ENCODE measurements at regions not wholly inside any gene's neighbourhood (a gene's known extent, or its start where the extent isn't known, plus 50 kb on each side); places are given as distances from the start of the nearest gene placed in this dataset.

GRCh38 chr9:746661-747434 lies 94.6 kb upstream of the DMRT1 start:
- Histone ChIP-seq H3K4me3 (ENCODE audit: low read length in 2 of 2) (no peak overlapping the region), H3K27ac (replicated peaks; ENCODE audit: low read length) (no peak overlapping the region), H2BK120ac (ENCODE audit: low read depth, low read length) (no peak overlapping the region), H3K9ac (ENCODE audit: low read depth, low read length, poor library complexity) (no peak overlapping the region), H3K27me3 (ENCODE audit: control insufficient read depth in 3 of 3, insufficient read depth in 3 of 3, low read depth in 1 of 3, low read length in 3 of 3) (no peaks in the 10 kb centered on the region), H3K4me2 (ENCODE audit: insufficient read depth, low read length, poor library complexity, severe bottlenecking) (no peak overlapping the region), H4K8ac (ENCODE audit: low read depth, low read length) (no peak overlapping the region), H2AK5ac (ENCODE audit: low read depth, low read length) (no peak overlapping the region), H3K4ac (ENCODE audit: low read length) (no peak overlapping the region), H3K36me3 (replicated peaks in 1 of 2; ENCODE audit: control insufficient read depth in 2 of 2, insufficient read depth in 2 of 2, low read length in 2 of 2) (peaks cover 4 to 36% of the 10 kb centered on the region in 2 donors), H2BK15ac (ENCODE audit: low read length) (no peak overlapping the region), H2BK5ac (ENCODE audit: low read length) (no peak overlapping the region), H2BK12ac (ENCODE audit: low read length) (no peak overlapping the region), H3K79me1 (ENCODE audit: low read depth, low read length) (no peaks in the 10 kb centered on the region), H4K91ac (ENCODE audit: low read depth, low read length, poor library complexity) (no peak overlapping the region), H2AFZ (ENCODE audit: low read length) (no peak overlapping the region), H3K14ac (ENCODE audit: low read length) (no peak overlapping the region), H3K18ac (ENCODE audit: low read length) (no peak overlapping the region), H3K4me1 (ENCODE audit: control insufficient read depth in 2 of 2, insufficient read depth in 1 of 2, low read depth in 1 of 2, low read length in 2 of 2) (no peaks in the 10 kb centered on the region), H3K23ac (ENCODE audit: low read depth, low read length, poor library complexity) (no peak overlapping the region), H3K9me3 (replicated peaks in 1 of 2; ENCODE audit: control insufficient read depth in 2 of 2, insufficient read depth in 1 of 2, low read depth in 1 of 2, low read length in 2 of 2) (no peaks in the 10 kb centered on the region)
- no peak for DNase-seq (ENCODE audit: low spot score)
- WGBS, 2 donors (ENCODE audit: extremely low coverage in 2 of 2, insufficient read length in 2 of 2, insufficient replicate concordance in 1 of 2) = no CpG with 5 or more reads among the region's 7 CpGs

- H4K91ac ChIP-seq (ENCODE audit: low read depth, low read length, poor library complexity) = no peak overlapping the region
- H3K14ac ChIP-seq (ENCODE audit: low read length) = no peak overlapping the region
- H3K27me3 ChIP-seq (ENCODE audit: control insufficient read depth in 3 of 3, insufficient read depth in 3 of 3, low read depth in 1 of 3, low read length in 3 of 3) = no peaks in the 10 kb centered on the region
- no peaks in the 10 kb centered on the region for H3K79me1 ChIP-seq (ENCODE audit: low read depth, low read length)
- H3K4me3 ChIP-seq (ENCODE audit: low read length in 2 of 2) = no peak overlapping the region
- no peak for DNase-seq (ENCODE audit: low spot score)
- H4K8ac ChIP-seq (ENCODE audit: low read depth, low read length) = no peak overlapping the region
- H2BK5ac ChIP-seq (ENCODE audit: low read length) = no peak overlapping the region
- no peaks in the 10 kb centered on the region for H3K4me1 ChIP-seq (ENCODE audit: control insufficient read depth in 2 of 2, insufficient read depth in 1 of 2, low read depth in 1 of 2, low read length in 2 of 2)
- peaks cover 2 to 29% of the 10 kb centered on the region in 2 donors for H3K36me3 ChIP-seq (replicated peaks in 1 of 2; ENCODE audit: control insufficient read depth in 2 of 2, insufficient read depth in 2 of 2, low read length in 2 of 2)
- no peak overlapping the region for H3K18ac ChIP-seq (ENCODE audit: low read length)
- H2BK120ac ChIP-seq (ENCODE audit: low read depth, low read length) = no peak overlapping the region
- WGBS, 2 donors (ENCODE audit: extremely low coverage in 2 of 2, insufficient read length in 2 of 2, insufficient replicate concordance in 1 of 2) = no CpG with 5 or more reads among the region's 1 CpG
- H2AFZ ChIP-seq (ENCODE audit: low read length) = no peak overlapping the region
- H3K23ac ChIP-seq (ENCODE audit: low read depth, low read length, poor library complexity) = no peak overlapping the region
- no peak overlapping the region for H2BK12ac ChIP-seq (ENCODE audit: low read length)
- H2AK5ac ChIP-seq (ENCODE audit: low read depth, low read length) = no peak overlapping the region
- no peaks in the 10 kb centered on the region for H3K9me3 ChIP-seq (replicated peaks in 1 of 2; ENCODE audit: control insufficient read depth in 2 of 2, insufficient read depth in 1 of 2, low read depth in 1 of 2, low read length in 2 of 2)
- H3K4ac ChIP-seq (ENCODE audit: low read length) = no peak overlapping the region
- no peak overlapping the region for H3K4me2 ChIP-seq (ENCODE audit: insufficient read depth, low read length, poor library complexity, severe bottlenecking)
- H3K27ac ChIP-seq (replicated peaks; ENCODE audit: low read length) = no peak overlapping the region
- H3K9ac ChIP-seq (ENCODE audit: low read depth, low read length, poor library complexity) = no peak overlapping the region
- no peak overlapping the region for H2BK15ac ChIP-seq (ENCODE audit: low read length)
Observed at GRCh38 chr9:747567-747966, 93.9 kb upstream of the DMRT1 start.

GRCh38 chr9:748861-749497 lies 92.5 kb upstream of the DMRT1 start:
- H4K8ac ChIP-seq (ENCODE audit: low read depth, low read length) = no peak overlapping the region
- no peak overlapping the region for H3K18ac ChIP-seq (ENCODE audit: low read length)
- H2AFZ ChIP-seq (ENCODE audit: low read length) = no peak overlapping the region
- no peaks in the 10 kb centered on the region for H3K27me3 ChIP-seq (ENCODE audit: control insufficient read depth in 3 of 3, insufficient read depth in 3 of 3, low read depth in 1 of 3, low read length in 3 of 3)
- no peak overlapping the region for H2BK120ac ChIP-seq (ENCODE audit: low read depth, low read length)
- H3K14ac ChIP-seq (ENCODE audit: low read length) = no peak overlapping the region
- H3K4me1 ChIP-seq (ENCODE audit: control insufficient read depth in 2 of 2, insufficient read depth in 1 of 2, low read depth in 1 of 2, low read length in 2 of 2) = no peaks in the 10 kb centered on the region
- no CpG with 5 or more reads among the region's 10 CpGs for WGBS, 2 donors (ENCODE audit: extremely low coverage in 2 of 2, insufficient read length in 2 of 2, insufficient replicate concordance in 1 of 2)
- no peak overlapping the region for H4K91ac ChIP-seq (ENCODE audit: low read depth, low read length, poor library complexity)
- H3K9ac ChIP-seq (ENCODE audit: low read depth, low read length, poor library complexity) = no peak overlapping the region
- H3K36me3 ChIP-seq (replicated peaks in 1 of 2; ENCODE audit: control insufficient read depth in 2 of 2, insufficient read depth in 2 of 2, low read length in 2 of 2) = peaks cover 2 to 15% of the 10 kb centered on the region in 2 donors
- no peak overlapping the region for H3K27ac ChIP-seq (replicated peaks; ENCODE audit: low read length)
- H3K4me2 ChIP-seq (ENCODE audit: insufficient read depth, low read length, poor library complexity, severe bottlenecking) = no peak overlapping the region
- H3K79me1 ChIP-seq (ENCODE audit: low read depth, low read length) = no peaks in the 10 kb centered on the region
- H3K23ac ChIP-seq (ENCODE audit: low read depth, low read length, poor library complexity) = no peak overlapping the region
- no peak overlapping the region for H2BK12ac ChIP-seq (ENCODE audit: low read length)
- no peak overlapping the region for H3K4ac ChIP-seq (ENCODE audit: low read length)
- no peak overlapping the region for H2BK15ac ChIP-seq (ENCODE audit: low read length)
- H2AK5ac ChIP-seq (ENCODE audit: low read depth, low read length) = no peak overlapping the region
- H2BK5ac ChIP-seq (ENCODE audit: low read length) = no peak overlapping the region
- no peaks in the 10 kb centered on the region for H3K9me3 ChIP-seq (replicated peaks in 1 of 2; ENCODE audit: control insufficient read depth in 2 of 2, insufficient read depth in 1 of 2, low read depth in 1 of 2, low read length in 2 of 2)
- no peak for DNase-seq (ENCODE audit: low spot score)
- H3K4me3 ChIP-seq (ENCODE audit: low read length in 2 of 2) = no peak overlapping the region

- no peaks in the 10 kb centered on the region for H3K27me3 ChIP-seq (ENCODE audit: control insufficient read depth in 3 of 3, insufficient read depth in 3 of 3, low read depth in 1 of 3, low read length in 3 of 3)
- no peak overlapping the region for H3K14ac ChIP-seq (ENCODE audit: low read length)
- no CpG with 5 or more reads among the region's 5 CpGs for WGBS, 2 donors (ENCODE audit: extremely low coverage in 2 of 2, insufficient read length in 2 of 2, insufficient replicate concordance in 1 of 2)
- H4K91ac ChIP-seq (ENCODE audit: low read depth, low read length, poor library complexity) = no peak overlapping the region
- no peak overlapping the region for H2AFZ ChIP-seq (ENCODE audit: low read length)
- H2BK5ac ChIP-seq (ENCODE audit: low read length) = no peak overlapping the region
- DNase-seq (ENCODE audit: low spot score) = no peak
- H2BK15ac ChIP-seq (ENCODE audit: low read length) = no peak overlapping the region
- H4K8ac ChIP-seq (ENCODE audit: low read depth, low read length) = no peak overlapping the region
- no peaks in the 10 kb centered on the region for H3K4me1 ChIP-seq (ENCODE audit: control insufficient read depth in 2 of 2, insufficient read depth in 1 of 2, low read depth in 1 of 2, low read length in 2 of 2)
- H3K9me3 ChIP-seq (replicated peaks in 1 of 2; ENCODE audit: control insufficient read depth in 2 of 2, insufficient read depth in 1 of 2, low read depth in 1 of 2, low read length in 2 of 2) = no peaks in the 10 kb centered on the region
- H3K23ac ChIP-seq (ENCODE audit: low read depth, low read length, poor library complexity) = no peak overlapping the region
- no peak overlapping the region for H3K18ac ChIP-seq (ENCODE audit: low read length)
- no peak overlapping the region for H3K4ac ChIP-seq (ENCODE audit: low read length)
- no peak overlapping the region for H2AK5ac ChIP-seq (ENCODE audit: low read depth, low read length)
- H2BK120ac ChIP-seq (ENCODE audit: low read depth, low read length) = no peak overlapping the region
- peaks cover 2 to 8% of the 10 kb centered on the region in 2 donors for H3K36me3 ChIP-seq (replicated peaks in 1 of 2; ENCODE audit: control insufficient read depth in 2 of 2, insufficient read depth in 2 of 2, low read length in 2 of 2)
- no peak overlapping the region for H3K27ac ChIP-seq (replicated peaks; ENCODE audit: low read length)
- H3K9ac ChIP-seq (ENCODE audit: low read depth, low read length, poor library complexity) = no peak overlapping the region
- H2BK12ac ChIP-seq (ENCODE audit: low read length) = no peak overlapping the region
- no peak overlapping the region for H3K4me2 ChIP-seq (ENCODE audit: insufficient read depth, low read length, poor library complexity, severe bottlenecking)
- no peak overlapping the region for H3K4me3 ChIP-seq (ENCODE audit: low read length in 2 of 2)
- no peaks in the 10 kb centered on the region for H3K79me1 ChIP-seq (ENCODE audit: low read depth, low read length)
Observed at GRCh38 chr9:749716-750115, 91.8 kb upstream of the DMRT1 start.

All from neuronal stem cell (in vitro differentiated cells).